HG03097 (cell line): ENCODE measurements at regions not wholly inside any gene's neighbourhood (a gene's known extent, or its start where the extent isn't known, plus 50 kb on each side); places are given as distances from the start of the nearest gene placed in this dataset.
"Not testable (repeated sequence)": the region's sequence is repeated elsewhere in the genome, so short reads cannot be mapped to it uniquely, and the experiment has no call there.

Source experiments
- ATAC-seq: cut with Tn5 transposase; IDR thresholded peaks from one replicate; pipeline ENCODE4 v1.9.1; 2021; ENCODE audit not compliant: unreplicated experiment, low FRiP score

DNA sequence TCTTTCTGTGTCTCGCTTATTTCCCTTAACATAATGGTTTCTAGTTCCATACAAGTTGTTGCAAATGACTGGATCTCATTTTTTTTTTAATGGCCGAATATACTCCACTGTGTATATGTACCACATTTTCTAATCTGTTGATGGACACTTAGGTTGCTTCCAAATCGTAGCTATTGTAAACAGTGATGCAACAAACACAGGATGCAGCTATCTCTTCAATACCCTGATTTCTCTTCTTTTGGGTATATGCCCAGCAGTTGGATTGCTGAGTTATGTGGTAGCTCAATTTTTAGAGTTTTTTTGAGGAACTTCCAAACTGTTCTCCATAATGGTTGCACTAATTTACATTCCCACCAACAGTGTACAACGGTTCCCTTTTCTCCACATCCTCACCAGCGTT is 100.4 kb upstream of the CHORDC1 start:
- ATAC-seq, result no peak

DNA sequence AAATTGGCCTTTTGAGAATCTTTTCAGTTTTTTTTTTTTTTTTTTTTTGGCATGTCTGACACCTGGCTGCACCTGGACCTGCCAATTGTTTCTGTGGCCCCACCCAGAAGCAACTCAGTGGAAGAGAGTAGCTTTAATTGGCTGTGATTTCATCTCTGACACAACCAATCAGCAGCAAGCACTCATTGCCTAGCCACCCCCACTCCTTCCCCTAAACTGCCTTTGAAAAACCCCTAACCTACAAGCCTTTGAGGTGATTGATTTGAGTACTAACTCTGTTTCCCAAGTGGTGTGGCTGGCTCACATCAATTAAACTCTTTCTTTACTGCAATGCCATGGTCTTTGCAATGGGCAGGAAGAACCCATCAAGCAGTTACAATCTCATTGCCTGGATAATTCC is 98.2 kb upstream of the CHORDC1 start:
- ATAC-seq, result no peak

GRCh38 chr11:90318651-90319050 is 95.8 kb upstream of the CHORDC1 start:
- ATAC-seq, result no peak

DNA sequence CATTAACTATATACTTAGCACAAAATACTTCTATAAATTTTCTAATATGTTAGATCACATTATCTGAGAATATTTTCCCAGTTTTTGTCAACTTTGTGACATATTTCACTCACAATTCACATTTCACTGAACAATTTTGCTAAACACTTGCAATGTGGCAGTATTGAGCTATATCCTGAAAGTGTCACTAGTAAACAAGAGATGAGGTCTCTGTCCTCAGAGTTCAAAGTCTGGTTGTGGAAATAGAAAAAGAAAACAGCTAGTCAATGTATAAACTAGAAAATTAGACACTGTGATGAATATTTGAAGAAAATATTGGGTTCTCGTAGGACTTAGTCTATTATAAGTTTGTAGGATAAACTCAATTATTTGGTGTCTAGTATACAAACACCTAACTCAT is 87.4 kb upstream of the CHORDC1 start:
- ATAC-seq, result no peak

GRCh38 chr11:90309693-90310092 is 86.8 kb upstream of the CHORDC1 start:
- no peak for ATAC-seq

DNA sequence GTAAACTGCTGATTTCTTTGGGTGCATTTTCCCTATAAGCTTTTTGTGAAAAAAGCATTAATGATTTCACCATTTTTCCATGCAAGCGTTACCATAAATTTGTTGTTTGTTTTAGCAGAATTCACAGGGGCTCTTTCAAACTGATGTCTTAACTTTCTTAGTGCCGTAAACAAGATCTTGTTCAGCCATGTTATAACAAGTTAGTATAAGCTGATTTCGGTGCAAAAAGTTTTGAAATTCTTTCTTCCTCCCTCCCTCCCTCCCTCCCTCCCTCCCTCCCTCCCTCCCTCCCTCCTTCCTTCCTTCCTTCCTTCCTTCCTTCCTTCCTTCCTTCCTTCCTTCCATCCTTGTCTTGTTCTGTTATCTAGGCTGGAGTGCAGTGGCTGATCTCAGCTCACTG is 71.7 kb upstream of the CHORDC1 start:
- no peak for ATAC-seq

GRCh38 chr11:90294091-90294490 is 71.2 kb upstream of the CHORDC1 start:
- no peak for ATAC-seq

DNA sequence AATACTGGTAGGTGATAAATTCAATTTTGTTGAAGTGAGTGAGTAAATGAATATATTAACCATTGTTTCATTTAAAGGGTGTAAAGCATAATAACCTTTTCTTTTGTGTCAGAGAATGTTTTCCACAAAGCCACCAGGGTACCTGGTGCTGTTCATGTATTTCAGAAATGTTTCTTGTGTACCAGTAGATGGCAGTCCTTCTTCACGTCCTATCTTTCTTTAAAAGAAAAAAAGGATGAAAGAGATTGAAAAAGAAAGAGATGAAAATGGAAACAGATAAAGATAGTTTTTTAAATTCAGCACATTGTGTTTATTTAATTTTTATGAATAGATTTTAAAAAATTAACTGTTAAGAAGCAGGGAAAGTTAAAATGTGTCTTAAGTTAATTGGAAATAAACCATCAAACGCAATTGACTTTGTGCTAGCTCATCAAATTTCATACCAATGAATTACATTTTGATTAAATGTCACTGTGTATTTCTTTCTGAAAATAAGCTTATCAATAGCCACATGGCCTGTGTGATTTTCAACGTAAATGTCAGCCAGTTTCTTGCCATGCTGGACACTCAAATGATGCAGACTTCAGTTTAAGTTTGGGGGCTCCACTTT is 65.5 kb upstream of the CHORDC1 start:
- no peak for ATAC-seq

GRCh38 chr11:90286640-90287039 is 63.8 kb upstream of the CHORDC1 start:
- no peak for ATAC-seq

GRCh38 chr11:90284171-90284570 is 61.3 kb upstream of the CHORDC1 start:
- ATAC-seq, result no peak

GRCh38 chr11:90282551-90283071 is 59.8 kb upstream of the CHORDC1 start:
- ATAC-seq, result not testable (repeated sequence)

- no peak for ATAC-seq
Measured at GRCh38 chr11:90274362-90274761, 51.5 kb upstream of the CHORDC1 start.
